HEK293 (cell line): ENCODE measurements at regions not wholly inside any gene's neighbourhood (a gene's known extent, or its start where the extent isn't known, plus 50 kb on each side); places are given as distances from the start of the nearest gene placed in this dataset.

ENCODE experiments used
- CTCF ChIP-seq: fragments of 450-650 bp; formaldehyde crosslinking; IDR thresholded peaks from 2 replicates; pipeline ENCODE4 v1.5.1; 2016; ENCODE audit warnings: missing biosample characterization, missing genetic modification characterization
- KLF8 ChIP-seq: fragments of 450-650 bp; formaldehyde crosslinking; IDR thresholded peaks from 2 replicates; pipeline ENCODE4 v1.5.1; 2016; ENCODE audit warnings: missing biosample characterization, missing genetic modification characterization
- TCF7L2 ChIP-seq: IDR thresholded peaks from 2 replicates; pipeline ENCODE4 v1.6.1; 2011; ENCODE audit warnings: low read depth, mild to moderate bottlenecking, inconsistent platforms, low read length, moderate library complexity, borderline replicate concordance
- ZNF211 ChIP-seq: fragments of 450-650 bp; formaldehyde crosslinking; IDR thresholded peaks from 2 replicates; pipeline ENCODE4 v1.5.1; 2016; ENCODE audit warnings: low read depth, missing biosample characterization, missing genetic modification characterization
- ZNF571 ChIP-seq: fragments of 450-650 bp; formaldehyde crosslinking; IDR thresholded peaks from 2 replicates; pipeline ENCODE4 v1.5.0; 2017; ENCODE audit warnings: missing biosample characterization, missing genetic modification characterization
- TF ChIP-seq, protein P1 (sequence below): sonication (generic); formaldehyde crosslinking; IDR thresholded peaks from 2 replicates; pipeline ENCODE4 v1.8.1; 2022; ENCODE audit warnings: mild to moderate bottlenecking, moderate library complexity, missing genetic modification reagents

DNA sequence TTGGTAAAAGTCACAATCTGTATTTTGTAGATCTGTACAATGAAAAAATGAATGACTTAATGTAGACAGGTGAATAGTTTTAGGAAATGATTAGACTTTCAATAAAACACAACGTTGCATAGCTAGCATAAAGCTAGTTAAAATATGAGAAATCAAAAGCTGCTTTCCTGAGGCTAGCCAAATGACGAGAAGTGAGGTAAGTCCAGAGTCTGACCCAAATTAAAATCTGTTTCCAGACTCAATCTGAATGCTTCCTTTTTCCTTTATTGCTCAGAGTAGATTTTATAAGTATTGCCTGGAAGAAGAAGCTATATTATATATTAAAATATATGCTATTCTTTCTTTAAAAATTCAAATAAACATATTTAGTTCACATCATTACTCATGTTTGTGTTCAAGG lies 615.4 kb downstream of the CD109 start:
- TF ChIP-seq CTCF (tag by site-specific recombination) (no peak), ZNF571 (tag by site-specific recombination) (no peak), KLF8 (no peak), ZNF211 (tag by site-specific recombination) (no peak), TCF7L2 (no peak)
- TF ChIP-seq, protein P1, sequence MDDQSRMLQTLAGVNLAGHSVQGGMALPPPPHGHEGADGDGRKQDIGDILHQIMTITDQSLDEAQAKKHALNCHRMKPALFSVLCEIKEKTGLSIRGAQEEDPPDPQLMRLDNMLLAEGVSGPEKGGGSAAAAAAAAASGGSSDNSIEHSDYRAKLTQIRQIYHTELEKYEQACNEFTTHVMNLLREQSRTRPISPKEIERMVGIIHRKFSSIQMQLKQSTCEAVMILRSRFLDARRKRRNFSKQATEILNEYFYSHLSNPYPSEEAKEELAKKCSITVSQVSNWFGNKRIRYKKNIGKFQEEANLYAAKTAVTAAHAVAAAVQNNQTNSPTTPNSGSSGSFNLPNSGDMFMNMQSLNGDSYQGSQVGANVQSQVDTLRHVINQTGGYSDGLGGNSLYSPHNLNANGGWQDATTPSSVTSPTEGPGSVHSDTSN (CRISPR knock-in tag), result no peak
